ENCODE measurements at regions not wholly inside any gene's neighbourhood (a gene's known extent, or its start where the extent isn't known, plus 50 kb on each side); places are given as distances from the start of the nearest gene placed in this dataset.

DNA sequence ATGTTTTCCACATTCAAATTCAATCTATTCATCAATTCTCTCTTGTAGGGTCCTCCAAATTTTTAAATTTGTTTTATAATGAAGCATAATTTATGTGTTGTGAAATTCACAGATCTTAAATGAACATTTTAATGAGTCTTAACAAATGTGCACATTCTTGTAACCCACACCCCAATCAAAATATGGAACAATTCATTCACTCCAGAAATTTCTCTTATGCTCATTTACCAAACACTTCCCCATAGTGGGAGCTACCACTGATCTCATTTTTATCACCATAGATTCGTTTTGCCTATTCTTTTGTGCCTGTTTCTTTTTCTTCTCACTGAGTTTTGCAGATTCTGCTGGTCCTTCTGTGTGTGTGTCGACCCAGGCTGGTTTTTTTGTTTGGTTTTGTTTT is 664.1 kb downstream of the EFNB2 start:
- H3K27me3 ChIP-seq = no peaks in the 10 kb centered on the region
- no peaks in the 10 kb centered on the region for H3K4me1 ChIP-seq
- H3K4me3 ChIP-seq = no peak overlapping the region
- H3K27ac ChIP-seq = no peak overlapping the region
- DNase-seq (ENCODE audit: extremely low spot score in 2 of 2) = no peak
- H3K9me3 ChIP-seq = no peaks in the 10 kb centered on the region
- no peaks in the 10 kb centered on the region for H3K36me3 ChIP-seq
- TF ChIP-seq POLR2A (IDR thresholded peaks at IDR 0.05) = no peak
- no peak for TF ChIP-seq CTCF (IDR thresholded peaks at IDR 0.05)
- no peak for TF ChIP-seq POLR2AphosphoS5 (IDR thresholded peaks at IDR 0.05; ENCODE audit: insufficient read depth in 1 of 2, low read depth in 1 of 2)
- intact Hi-C loops (cut with DNase I) = no loop called here

GRCh38 chr13:105863300-105863920 is 672.1 kb downstream of the EFNB2 start:
- intact Hi-C loops (cut with DNase I) = no loop called here
- DNase-seq (ENCODE audit: extremely low spot score in 2 of 2) = no peak
- no peaks in the 10 kb centered on the region for H3K9me3 ChIP-seq
- no peaks in the 10 kb centered on the region for H3K4me1 ChIP-seq
- TF ChIP-seq POLR2A (IDR thresholded peaks at IDR 0.05) (no peak), CTCF (IDR thresholded peaks at IDR 0.05) (no peak), POLR2AphosphoS5 (IDR thresholded peaks at IDR 0.05; ENCODE audit: insufficient read depth in 1 of 2, low read depth in 1 of 2) (no peak)
- H3K27ac ChIP-seq = no peak overlapping the region
- no peak overlapping the region for H3K4me3 ChIP-seq
- H3K36me3 ChIP-seq = no peaks in the 10 kb centered on the region
- H3K27me3 ChIP-seq = no peaks in the 10 kb centered on the region

GRCh38 chr13:105848494-105848893 is 687.0 kb downstream of the EFNB2 start:
- intact Hi-C loops (cut with DNase I) = no loop called here
- no peak for DNase-seq (ENCODE audit: extremely low spot score in 2 of 2)
- no peaks in the 10 kb centered on the region for H3K36me3 ChIP-seq
- peaks cover 12% of the 10 kb centered on the region for H3K4me1 ChIP-seq
- H3K27ac ChIP-seq = no peak overlapping the region
- TF ChIP-seq POLR2AphosphoS5 (IDR thresholded peaks at IDR 0.05; ENCODE audit: insufficient read depth in 1 of 2, low read depth in 1 of 2) (no peak), POLR2A (IDR thresholded peaks at IDR 0.05) (no peak), CTCF (IDR thresholded peaks at IDR 0.05) (no peak)
- no peak overlapping the region for H3K4me3 ChIP-seq
- H3K27me3 ChIP-seq = no peaks in the 10 kb centered on the region
- H3K9me3 ChIP-seq = no peaks in the 10 kb centered on the region

DNA sequence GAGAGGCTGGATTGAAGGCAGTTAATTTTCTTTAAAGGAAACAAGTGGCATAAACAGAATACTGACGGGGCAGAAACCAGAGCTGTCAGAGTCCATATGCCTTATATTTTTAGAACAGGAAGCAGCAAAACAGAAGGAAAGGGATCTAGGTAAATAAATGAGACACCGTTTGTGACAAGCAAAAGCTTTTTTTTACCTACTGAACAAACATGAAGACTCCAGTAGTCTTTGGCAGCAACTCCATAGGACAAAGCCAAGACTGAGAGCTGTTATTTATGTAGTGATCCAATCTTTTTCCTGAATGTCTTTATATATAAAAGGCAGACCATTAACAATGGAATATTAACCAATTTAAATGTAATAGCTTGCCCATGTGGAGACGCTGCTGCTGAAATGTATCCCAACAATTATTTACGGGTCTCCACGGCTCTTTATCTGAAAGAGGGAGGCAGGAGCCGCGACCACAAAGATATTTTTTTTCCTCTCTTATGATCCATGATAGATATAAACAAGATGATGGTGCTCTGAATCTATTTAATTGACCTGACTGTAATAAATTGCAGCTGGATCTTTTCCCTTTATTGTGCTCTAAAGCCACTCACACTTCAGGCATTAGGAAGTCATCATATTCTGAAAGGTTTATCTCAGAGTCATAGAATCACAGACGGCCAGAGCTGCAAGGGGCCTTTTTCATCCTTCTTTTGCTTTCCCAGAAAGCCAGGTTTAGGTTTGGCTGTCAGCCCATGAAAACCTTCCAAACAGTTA is 687.8 kb downstream of the EFNB2 start:
- DNase-seq (ENCODE audit: extremely low spot score in 2 of 2) = no peak
- Histone ChIP-seq H3K36me3 (no peaks in the 10 kb centered on the region), H3K9me3 (no peaks in the 10 kb centered on the region), H3K4me1 (peaks cover 12% of the 10 kb centered on the region), H3K27ac (no peak overlapping the region), H3K27me3 (no peaks in the 10 kb centered on the region), H3K4me3 (no peak overlapping the region)
- intact Hi-C loops (cut with DNase I) = no loop called here
- TF ChIP-seq POLR2A (IDR thresholded peaks at IDR 0.05) (no peak), POLR2AphosphoS5 (IDR thresholded peaks at IDR 0.05; ENCODE audit: insufficient read depth in 1 of 2, low read depth in 1 of 2) (no peak), CTCF (IDR thresholded peaks at IDR 0.05) (no peak)

- intact Hi-C loops (cut with DNase I) = no loop called here
- H3K36me3 ChIP-seq = no peaks in the 10 kb centered on the region
- DNase-seq (ENCODE audit: extremely low spot score in 2 of 2) = no peak
- peaks cover 12% of the 10 kb centered on the region for H3K4me1 ChIP-seq
- H3K9me3 ChIP-seq = no peaks in the 10 kb centered on the region
- H3K27ac ChIP-seq = no peak overlapping the region
- no peaks in the 10 kb centered on the region for H3K27me3 ChIP-seq
- no peak overlapping the region for H3K4me3 ChIP-seq
- TF ChIP-seq POLR2A (IDR thresholded peaks at IDR 0.05) (no peak), CTCF (IDR thresholded peaks at IDR 0.05) (no peak), POLR2AphosphoS5 (IDR thresholded peaks at IDR 0.05; ENCODE audit: insufficient read depth in 1 of 2, low read depth in 1 of 2) (no peak)
Observed at GRCh38 chr13:105846923-105847322, 688.5 kb downstream of the EFNB2 start.

Data from vagina (tissue), 2 donors.